Neural progenitor cell (in vitro differentiated cells): ENCODE measurements at regions not wholly inside any gene's neighbourhood (a gene's known extent, or its start where the extent isn't known, plus 50 kb on each side); places are given as distances from the start of the nearest gene placed in this dataset.

Experiments
- DNase-seq: peaks from one replicate; pipeline ENCODE4 v3.0.0-alpha.2; 2016; ENCODE audit warnings: low spot score
- H2AFZ ChIP-seq: fragments of 200-600 bp; sonication (generic); replicated peaks from 2 replicates; pipeline ENCODE4 v1.6.1; 2016; ENCODE audit warnings: antibody characterized with exemption
- H3F3A ChIP-seq: fragments of 200-600 bp; sonication (generic); 2 replicates; pipeline ENCODE4 v1.6.1; 2016; ENCODE audit warnings: antibody characterized with exemption, low read depth
- H3K27ac ChIP-seq: fragments of 200-600 bp; sonication (generic); 2 replicates; pipeline ENCODE4 v1.5.1; 2016; ENCODE audit warnings: mild to moderate bottlenecking
- H3K27me3 ChIP-seq: fragments of 200-600 bp; sonication (generic); 2 replicates; pipeline ENCODE4 v1.6.1; 2016; ENCODE audit warnings: mild to moderate bottlenecking, moderate library complexity
- H3K36me3 ChIP-seq: fragments of 200-600 bp; sonication (generic); 2 replicates; pipeline ENCODE4 v1.5.1; 2016
- H3K4me1 ChIP-seq: fragments of 200-600 bp; sonication (generic); 2 replicates; pipeline ENCODE4 v1.6.1; 2016; ENCODE audit warnings: mixed run types
- H3K4me2 ChIP-seq: fragments of 200-600 bp; sonication (generic); 2 replicates; pipeline ENCODE4 v1.6.1; 2016
- H3K4me3 ChIP-seq: fragments of 200-600 bp; sonication (generic); 2 replicates; pipeline ENCODE4 v1.5.1; 2016
- H3K79me2 ChIP-seq: fragments of 200-600 bp; sonication (generic); 2 replicates; pipeline ENCODE4 v1.6.1; 2016; ENCODE audit warnings: low read depth
- H3K9ac ChIP-seq: fragments of 200-600 bp; sonication (generic); 2 replicates; pipeline ENCODE4 v1.6.1; 2016
- H3K9me3 ChIP-seq: fragments of 200-600 bp; sonication (generic); 2 replicates; pipeline ENCODE4 v1.5.1; 2016; ENCODE audit warnings: low read depth
- H4K20me1 ChIP-seq: fragments of 200-600 bp; sonication (generic); 2 replicates; pipeline ENCODE4 v1.6.1; 2016; ENCODE audit warnings: low read depth
- H3K27ac Mint-ChIP-seq: 3 replicates; pipeline ENCODE4 v1.8.0; 2021; ENCODE audit warnings: mixed read lengths
- H3K27me3 Mint-ChIP-seq: 2 replicates; pipeline ENCODE4 v1.8.0; 2022; ENCODE audit warnings: low read depth, mild to moderate bottlenecking, inconsistent platforms, moderate library complexity, mixed read lengths; ENCODE audit not compliant: insufficient read depth
- H3K36me3 Mint-ChIP-seq: 3 replicates; pipeline ENCODE4 v1.8.0; 2021; ENCODE audit warnings: mixed read lengths
- H3K4me1 Mint-ChIP-seq: 3 replicates; pipeline ENCODE4 v1.8.0; 2021; ENCODE audit warnings: mixed read lengths
- H3K4me3 Mint-ChIP-seq: 3 replicates; pipeline ENCODE4 v1.8.0; 2021; ENCODE audit warnings: mild to moderate bottlenecking, moderate library complexity, mixed read lengths
- H3K9me3 Mint-ChIP-seq: 3 replicates; pipeline ENCODE4 v1.8.0; 2020; ENCODE audit warnings: mixed read lengths
- EZH2 ChIP-seq: fragments of 200-600 bp; sonication (generic); IDR thresholded peaks from 2 replicates; pipeline ENCODE4 v1.6.1; 2017; ENCODE audit warnings: antibody characterized with exemption, mild to moderate bottlenecking, moderate library complexity
- EZH2phosphoT487 ChIP-seq: fragments of 200-600 bp; sonication (generic); IDR thresholded peaks from 2 replicates; pipeline ENCODE4 v1.6.1; 2017; ENCODE audit warnings: antibody characterized with exemption
- TF ChIP-seq, protein P1 (sequence below): fragments of 200-600 bp; sonication (generic); IDR thresholded peaks from 2 replicates; pipeline ENCODE4 v1.5.1; 2017; ENCODE audit warnings: antibody characterized with exemption, mild to moderate bottlenecking

- no peak for DNase-seq
- H3K9me3 Mint-ChIP-seq, result no peaks in the 10 kb centered on the region
- H3K36me3 ChIP-seq, result no peaks in the 10 kb centered on the region
These were observed 1182.3 kb downstream of the CNTNAP5 start for GRCh38 chr2:125207431-125207830.

GRCh38 chr2:125216321-125216720, 1191.2 kb downstream of the CNTNAP5 start:
- Mint-ChIP-seq H3K27me3 (peaks cover 2% of the 10 kb centered on the region), H3K27ac (no peak overlapping the region), H3K36me3 (no peaks in the 10 kb centered on the region), H3K9me3 (peaks cover 11% of the 10 kb centered on the region), H3K4me3 (no peak overlapping the region), H3K4me1 (no peaks in the 10 kb centered on the region)
- Histone ChIP-seq H2AFZ (no peak overlapping the region), H3K9me3 (peaks cover 5% of the 10 kb centered on the region), H3K9ac (no peak overlapping the region), H3K4me3 (no peak overlapping the region), H3K4me2 (no peak overlapping the region), H3K36me3 (no peaks in the 10 kb centered on the region), H4K20me1 (no peaks in the 10 kb centered on the region), H3K4me1 (no peaks in the 10 kb centered on the region), H3F3A (no peaks in the 10 kb centered on the region), H3K27me3 (no peaks in the 10 kb centered on the region), H3K27ac (no peak overlapping the region), H3K79me2 (no peaks in the 10 kb centered on the region)
- TF ChIP-seq EZH2, result no peak
- TF ChIP-seq, protein P1, sequence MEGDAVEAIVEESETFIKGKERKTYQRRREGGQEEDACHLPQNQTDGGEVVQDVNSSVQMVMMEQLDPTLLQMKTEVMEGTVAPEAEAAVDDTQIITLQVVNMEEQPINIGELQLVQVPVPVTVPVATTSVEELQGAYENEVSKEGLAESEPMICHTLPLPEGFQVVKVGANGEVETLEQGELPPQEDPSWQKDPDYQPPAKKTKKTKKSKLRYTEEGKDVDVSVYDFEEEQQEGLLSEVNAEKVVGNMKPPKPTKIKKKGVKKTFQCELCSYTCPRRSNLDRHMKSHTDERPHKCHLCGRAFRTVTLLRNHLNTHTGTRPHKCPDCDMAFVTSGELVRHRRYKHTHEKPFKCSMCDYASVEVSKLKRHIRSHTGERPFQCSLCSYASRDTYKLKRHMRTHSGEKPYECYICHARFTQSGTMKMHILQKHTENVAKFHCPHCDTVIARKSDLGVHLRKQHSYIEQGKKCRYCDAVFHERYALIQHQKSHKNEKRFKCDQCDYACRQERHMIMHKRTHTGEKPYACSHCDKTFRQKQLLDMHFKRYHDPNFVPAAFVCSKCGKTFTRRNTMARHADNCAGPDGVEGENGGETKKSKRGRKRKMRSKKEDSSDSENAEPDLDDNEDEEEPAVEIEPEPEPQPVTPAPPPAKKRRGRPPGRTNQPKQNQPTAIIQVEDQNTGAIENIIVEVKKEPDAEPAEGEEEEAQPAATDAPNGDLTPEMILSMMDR, result no peak
- TF ChIP-seq EZH2phosphoT487, result no peak
- no peak for DNase-seq

More at GRCh38 chr2:125207431-125207830, 1182.3 kb downstream of the CNTNAP5 start:
- Histone ChIP-seq H3K27me3 (no peaks in the 10 kb centered on the region), H3K4me2 (no peak overlapping the region), H3K27ac (no peak overlapping the region), H2AFZ (no peak overlapping the region), H4K20me1 (no peaks in the 10 kb centered on the region), H3K9me3 (no peaks in the 10 kb centered on the region), H3K79me2 (no peaks in the 10 kb centered on the region), H3F3A (no peaks in the 10 kb centered on the region), H3K4me3 (no peak overlapping the region), H3K4me1 (no peaks in the 10 kb centered on the region), H3K9ac (no peak overlapping the region)
- H3K4me1 Mint-ChIP-seq, result no peaks in the 10 kb centered on the region
- H3K36me3 Mint-ChIP-seq, result no peaks in the 10 kb centered on the region
- H3K4me3 Mint-ChIP-seq, result no peak overlapping the region
- no peak for TF ChIP-seq EZH2phosphoT487
- TF ChIP-seq, protein P1, result no peak
- TF ChIP-seq EZH2, result no peak
- H3K27ac Mint-ChIP-seq, result no peak overlapping the region
- peaks cover 1% of the 10 kb centered on the region for H3K27me3 Mint-ChIP-seq

- Histone ChIP-seq H3K4me1 (no peaks in the 10 kb centered on the region), H3K9ac (no peak overlapping the region), H3K79me2 (no peaks in the 10 kb centered on the region), H3K27ac (no peak overlapping the region), H3F3A (no peaks in the 10 kb centered on the region), H3K4me3 (no peak overlapping the region), H3K4me2 (no peak overlapping the region), H2AFZ (no peak overlapping the region), H3K9me3 (no peaks in the 10 kb centered on the region), H3K27me3 (no peaks in the 10 kb centered on the region), H3K36me3 (no peaks in the 10 kb centered on the region), H4K20me1 (no peaks in the 10 kb centered on the region)
- Mint-ChIP-seq H3K27ac (no peak overlapping the region), H3K9me3 (peaks cover 26% of the 10 kb centered on the region), H3K36me3 (peaks cover 4% of the 10 kb centered on the region), H3K4me1 (no peaks in the 10 kb centered on the region), H3K27me3 (peaks cover 2% of the 10 kb centered on the region), H3K4me3 (no peak overlapping the region)
- no peak for DNase-seq
- TF ChIP-seq, protein P1, result no peak
- no peak for TF ChIP-seq EZH2phosphoT487
- TF ChIP-seq EZH2, result no peak
These were observed 1199.1 kb downstream of the CNTNAP5 start for GRCh38 chr2:125224188-125224587.
